Epithelial cell of proximal tubule (primary cell): ENCODE measurements at regions not wholly inside any gene's neighbourhood (a gene's known extent, or its start where the extent isn't known, plus 50 kb on each side); places are given as distances from the start of the nearest gene placed in this dataset.

Experiments used
- DNase-seq: peaks from one replicate; pipeline ENCODE4 v3.0.0-alpha.2; 2011; ENCODE audit warnings: low read depth
- H3K4me3 ChIP-seq: 2 replicates; pipeline ENCODE4 v1.5.1; 2011; ENCODE audit warnings: low read depth, mild to moderate bottlenecking, low read length
- TF ChIP-seq, protein P1 (sequence below): conservative IDR thresholded peaks from 2 replicates; pipeline ENCODE4 v1.5.1; 2012; ENCODE audit warnings: low read depth, mild to moderate bottlenecking, low read length

DNA sequence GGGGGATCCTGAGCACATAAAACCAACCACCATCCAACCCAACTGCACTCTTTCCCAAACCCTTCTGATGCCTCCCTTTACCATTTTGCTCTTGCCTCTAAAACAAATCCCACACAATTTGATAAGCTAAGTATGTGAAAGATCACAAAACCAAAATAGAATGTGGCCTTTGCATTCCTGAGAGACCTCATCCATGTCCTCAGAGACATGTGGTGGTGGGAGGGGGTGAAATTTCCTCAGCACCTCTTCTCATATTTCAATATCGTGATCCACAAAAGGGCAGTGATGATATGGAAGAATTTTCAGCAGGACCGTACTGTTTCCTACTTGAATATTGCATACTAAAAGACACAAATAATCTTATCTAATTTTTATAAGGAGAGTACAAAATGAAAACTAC, 423.3 kb downstream of the TLE1 start:
- no peak for DNase-seq
- no peak overlapping the region for H3K4me3 ChIP-seq
- TF ChIP-seq, protein P1, sequence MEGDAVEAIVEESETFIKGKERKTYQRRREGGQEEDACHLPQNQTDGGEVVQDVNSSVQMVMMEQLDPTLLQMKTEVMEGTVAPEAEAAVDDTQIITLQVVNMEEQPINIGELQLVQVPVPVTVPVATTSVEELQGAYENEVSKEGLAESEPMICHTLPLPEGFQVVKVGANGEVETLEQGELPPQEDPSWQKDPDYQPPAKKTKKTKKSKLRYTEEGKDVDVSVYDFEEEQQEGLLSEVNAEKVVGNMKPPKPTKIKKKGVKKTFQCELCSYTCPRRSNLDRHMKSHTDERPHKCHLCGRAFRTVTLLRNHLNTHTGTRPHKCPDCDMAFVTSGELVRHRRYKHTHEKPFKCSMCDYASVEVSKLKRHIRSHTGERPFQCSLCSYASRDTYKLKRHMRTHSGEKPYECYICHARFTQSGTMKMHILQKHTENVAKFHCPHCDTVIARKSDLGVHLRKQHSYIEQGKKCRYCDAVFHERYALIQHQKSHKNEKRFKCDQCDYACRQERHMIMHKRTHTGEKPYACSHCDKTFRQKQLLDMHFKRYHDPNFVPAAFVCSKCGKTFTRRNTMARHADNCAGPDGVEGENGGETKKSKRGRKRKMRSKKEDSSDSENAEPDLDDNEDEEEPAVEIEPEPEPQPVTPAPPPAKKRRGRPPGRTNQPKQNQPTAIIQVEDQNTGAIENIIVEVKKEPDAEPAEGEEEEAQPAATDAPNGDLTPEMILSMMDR, result no peak

DNA sequence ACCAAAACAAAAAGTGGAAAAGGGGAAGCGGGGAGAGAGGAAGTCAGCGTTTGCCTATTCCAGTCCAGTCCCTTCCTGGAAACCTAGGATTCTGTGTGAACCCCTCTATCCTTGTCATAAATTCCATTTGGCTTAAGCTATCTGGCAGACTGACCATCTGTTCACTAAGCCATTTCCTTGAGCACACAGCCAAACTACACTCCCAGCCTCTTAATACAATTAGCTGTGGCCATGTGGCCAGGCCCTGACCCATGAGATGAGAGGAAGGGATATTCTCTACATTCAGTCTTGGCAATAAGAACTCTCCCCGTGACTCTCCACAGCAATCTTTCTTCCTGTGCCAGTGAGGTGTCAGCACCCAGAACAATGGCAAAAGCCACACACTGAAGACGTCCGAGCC, 424.8 kb downstream of the TLE1 start:
- H3K4me3 ChIP-seq, result no peak overlapping the region
- TF ChIP-seq, protein P1, result no peak
- no peak for DNase-seq

DNA sequence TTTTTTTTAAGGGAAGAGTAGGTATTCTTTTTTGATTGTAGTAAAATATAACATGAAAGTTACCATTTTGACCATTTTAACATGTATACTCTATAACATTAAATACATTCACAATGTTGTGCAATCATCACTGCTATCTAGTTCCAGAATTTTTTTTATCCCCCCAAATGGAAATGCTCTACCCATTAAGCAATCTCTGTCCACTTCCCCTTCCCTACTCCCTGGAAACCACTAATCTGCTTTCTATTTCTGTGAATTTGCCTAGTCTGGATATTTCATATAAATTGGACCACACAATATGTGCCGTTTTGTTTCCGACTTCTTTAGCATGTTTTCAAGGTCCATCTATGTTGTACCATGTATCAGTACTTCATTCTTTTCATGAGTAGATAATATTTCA, 429.5 kb downstream of the TLE1 start:
- TF ChIP-seq, protein P1, result no peak
- DNase-seq, result no peak
- no peak overlapping the region for H3K4me3 ChIP-seq

DNA sequence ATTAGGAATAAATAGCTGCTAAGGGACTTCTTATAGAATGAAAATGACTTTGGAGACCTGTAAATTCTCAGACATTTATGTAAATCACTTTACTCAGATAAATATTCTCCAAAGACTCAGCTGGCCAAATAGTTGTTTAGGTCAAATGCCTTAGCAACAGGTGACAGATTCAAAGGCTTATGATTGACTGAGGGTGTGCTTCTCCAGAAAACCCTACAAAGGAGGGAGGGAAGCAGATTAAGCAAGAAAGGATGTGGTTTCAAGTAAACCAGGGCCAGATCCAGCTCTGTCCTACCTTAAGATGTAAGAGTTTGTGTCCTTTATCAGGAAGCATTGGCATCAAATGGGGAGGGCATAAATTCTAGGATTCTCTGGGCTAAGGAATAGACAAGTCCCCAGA, 433.0 kb downstream of the TLE1 start:
- DNase-seq, result no peak
- TF ChIP-seq, protein P1, result no peak
- H3K4me3 ChIP-seq, result no peak overlapping the region

DNA sequence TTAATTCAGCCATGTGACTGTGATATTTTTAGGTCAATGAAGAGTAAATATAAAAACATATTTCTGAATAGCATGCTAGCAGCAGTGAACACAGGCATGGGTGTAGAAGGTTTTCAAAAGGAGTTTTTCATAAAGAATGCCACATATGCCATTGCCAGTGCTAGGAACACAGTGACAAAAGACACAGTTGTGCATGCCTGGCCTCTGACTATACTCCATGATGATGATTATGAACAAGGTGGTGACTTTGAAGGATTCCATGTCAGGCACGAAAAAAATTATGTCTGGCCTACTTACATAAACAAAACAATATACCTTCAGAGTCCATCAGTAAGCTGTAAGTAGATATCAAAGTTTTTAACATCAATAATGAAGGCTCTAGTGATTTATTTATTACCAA, 438.7 kb downstream of the TLE1 start:
- no peak overlapping the region for H3K4me3 ChIP-seq
- no peak for DNase-seq
- TF ChIP-seq, protein P1, result no peak

DNA sequence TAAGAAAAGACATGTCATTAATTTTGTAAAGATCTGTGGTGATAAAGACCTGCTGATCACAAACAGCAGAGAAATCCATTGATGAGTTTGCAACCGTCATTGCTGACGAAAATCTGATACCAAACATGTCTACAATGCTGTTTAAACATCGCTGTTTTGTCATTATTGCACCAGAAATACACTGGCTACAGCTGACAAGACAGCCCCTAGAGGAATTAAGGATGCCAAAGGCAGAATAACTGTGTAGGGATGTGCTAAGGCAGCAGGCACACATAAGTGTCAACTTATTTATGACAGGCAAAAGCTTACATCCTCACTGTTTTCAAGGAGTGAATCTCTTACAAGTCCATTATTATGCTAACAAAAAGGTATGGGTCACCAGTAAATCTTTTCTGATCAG, 439.3 kb downstream of the TLE1 start:
- TF ChIP-seq, protein P1, result no peak
- no peak for DNase-seq
- no peak overlapping the region for H3K4me3 ChIP-seq

DNA sequence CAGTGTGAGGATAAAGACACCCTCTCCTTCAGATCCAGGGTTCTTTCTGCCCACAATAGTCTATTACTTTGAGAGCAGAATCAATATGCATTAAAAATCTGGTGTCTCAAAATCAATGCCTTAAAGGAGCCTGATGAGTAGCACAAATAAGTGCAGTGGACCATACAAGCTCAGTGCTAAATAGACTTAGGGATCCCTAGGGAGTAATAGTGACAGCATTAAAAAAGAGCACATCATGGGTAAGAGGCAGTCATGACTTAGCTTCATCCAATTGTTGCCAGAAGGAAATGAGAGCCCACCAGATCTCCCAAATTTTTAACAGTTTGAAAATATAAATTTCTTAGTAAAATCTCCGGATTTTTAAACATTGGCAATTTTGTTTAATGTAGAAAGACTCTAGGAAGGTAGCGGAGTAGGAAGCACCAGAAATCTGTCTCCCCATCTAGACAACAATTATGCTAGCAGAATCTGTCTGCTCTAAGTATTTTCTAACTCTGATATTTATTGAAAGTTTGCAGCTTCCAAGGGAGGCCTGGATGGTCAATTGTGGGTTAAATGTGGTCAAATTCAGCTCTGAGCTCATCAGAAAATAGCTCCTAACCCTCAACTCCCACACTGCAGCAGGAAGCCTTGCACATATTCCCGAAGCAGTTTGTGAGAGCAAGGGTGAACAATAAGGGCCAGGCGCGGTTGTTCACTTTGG, 443.9 kb downstream of the TLE1 start:
- no peak for DNase-seq
- H3K4me3 ChIP-seq, result no peak overlapping the region
- TF ChIP-seq, protein P1, result no peak
